PC-9 (cell line): ENCODE measurements at regions not wholly inside any gene's neighbourhood (a gene's known extent, or its start where the extent isn't known, plus 50 kb on each side); places are given as distances from the start of the nearest gene placed in this dataset.

Experiments
- CTCF ChIP-seq: fragments of 200-600 bp; sonication (generic); conservative IDR thresholded peaks from 2 replicates; pipeline ENCODE4 v1.6.1; 2017; ENCODE audit warnings: mixed run types, antibody characterized with exemption, mild to moderate bottlenecking, moderate library complexity
- EZH2 ChIP-seq: fragments of 200-600 bp; sonication (generic); IDR thresholded peaks from 2 replicates; pipeline ENCODE4 v1.8.0; 2017; ENCODE audit warnings: antibody characterized with exemption, low read depth

- TF ChIP-seq CTCF (no peak), EZH2 (no peak)
Observed at GRCh38 chr2:120685066-120685973, 50.3 kb upstream of the GLI2 start.
